NCI-H524 (cell line): ENCODE measurements at regions not wholly inside any gene's neighbourhood (a gene's known extent, or its start where the extent isn't known, plus 50 kb on each side); places are given as distances from the start of the nearest gene placed in this dataset.

Experiments used
- DNase-seq, 2 experiments: peaks; one replicate each; lab custom pipeline; 2025; lab: John Stamatoyannopoulos, UW

DNA sequence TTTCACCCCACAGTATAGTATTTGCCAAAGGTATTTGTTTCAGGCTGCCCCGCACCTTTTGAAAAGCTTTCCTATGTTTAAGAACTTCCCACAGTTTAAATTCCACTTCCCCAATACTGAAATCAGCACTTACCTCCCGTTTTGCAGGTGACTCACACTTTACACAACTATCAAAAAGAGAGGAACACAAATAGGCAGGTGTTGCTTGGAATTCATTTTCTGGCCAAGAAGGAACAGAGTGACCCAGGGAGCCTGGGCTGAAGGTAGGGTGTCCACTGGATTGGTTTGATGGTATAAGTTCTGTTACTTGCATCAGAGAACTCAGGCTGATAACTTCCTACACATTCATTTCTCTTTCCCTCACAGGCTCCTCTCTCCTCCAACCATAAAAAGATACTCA is 60.1 kb upstream of the SLC30A5 start:
- no peak for DNase-seq

DNA sequence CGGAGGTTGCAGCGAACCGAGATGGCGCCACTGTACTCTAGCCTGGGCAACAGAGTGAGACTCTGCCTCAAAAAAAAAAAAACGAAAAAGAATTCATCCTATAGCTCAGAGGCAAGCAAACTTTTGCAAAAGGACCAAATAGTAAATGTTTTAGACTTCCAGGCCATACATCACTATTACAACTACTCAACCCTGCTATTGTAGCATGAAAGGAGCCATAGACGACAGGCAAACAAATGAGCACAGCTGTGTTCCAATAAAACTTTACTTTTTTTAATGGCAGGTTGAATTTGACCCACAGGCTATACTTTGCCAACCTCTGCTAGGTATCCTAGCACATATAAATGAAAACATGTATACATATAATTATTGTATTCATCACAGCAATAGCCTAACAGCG is 58.9 kb upstream of the SLC30A5 start:
- no peak for DNase-seq

DNA sequence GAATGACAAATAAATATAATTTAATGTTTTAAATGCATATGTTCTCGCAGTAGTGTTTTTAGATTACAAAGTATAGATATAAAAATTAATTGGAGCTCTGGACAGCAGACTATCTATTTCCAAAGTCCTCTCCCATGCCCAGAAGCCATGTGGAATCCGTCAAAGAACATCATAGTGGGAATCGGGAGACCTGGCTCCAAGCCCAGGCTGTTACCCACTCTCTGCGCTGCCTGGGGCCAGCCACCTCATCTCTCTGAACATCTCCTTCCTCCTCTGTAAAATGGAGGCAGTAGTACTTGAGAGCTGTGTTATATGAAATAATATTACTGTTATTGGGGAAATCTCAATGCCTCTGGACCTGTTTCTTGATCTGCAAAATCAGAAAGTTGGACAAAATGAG is 58.1 kb upstream of the SLC30A5 start:
- no peak for DNase-seq

GRCh38 chr5:69038539-69038938 is 55.3 kb upstream of the SLC30A5 start:
- no peak for DNase-seq

GRCh38 chr5:69039829-69040228 is 54.0 kb upstream of the SLC30A5 start:
- no peak for DNase-seq

DNA sequence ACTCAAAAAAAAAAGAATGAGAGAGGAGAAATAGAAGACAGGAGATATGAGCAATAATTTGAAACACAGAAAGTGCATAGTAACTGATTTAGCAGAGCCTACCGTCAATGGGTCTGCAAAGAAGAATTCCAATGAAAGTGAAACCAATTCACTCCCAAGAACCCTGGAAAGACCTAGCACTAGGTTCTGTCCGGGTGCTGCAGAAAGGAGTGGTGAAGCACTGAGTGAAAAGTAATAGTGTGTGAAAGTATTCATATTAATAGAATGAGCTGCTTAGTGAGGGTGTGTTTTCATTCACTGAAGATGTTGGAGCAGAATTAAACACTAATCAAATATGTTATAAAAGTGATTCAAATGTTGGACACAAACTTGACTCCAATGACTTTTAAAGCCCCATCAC is 51.3 kb upstream of the SLC30A5 start:
- DNase-seq: no peak

- peak; percentile 79 to 84 for DNase-seq
Measured at GRCh38 chr5:69042915-69043654, 50.7 kb upstream of the SLC30A5 start.

DNA sequence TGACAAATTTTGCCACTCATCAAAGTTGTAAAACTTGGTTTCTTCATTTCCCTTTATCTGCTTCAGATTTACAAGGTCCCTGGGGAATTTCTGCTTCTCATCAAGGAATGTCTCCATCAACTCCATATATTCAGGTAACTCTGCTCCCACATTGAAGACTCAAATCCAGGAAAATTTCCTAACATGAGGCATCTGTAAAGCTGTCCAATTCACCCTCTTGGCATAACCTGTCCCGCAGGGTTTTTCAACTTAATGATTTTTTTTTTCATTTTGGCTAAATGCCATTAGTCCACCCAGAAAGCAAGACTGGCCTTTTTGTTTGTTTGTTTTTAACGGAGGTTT is 50.2 kb upstream of the SLC30A5 start:
- no peak for DNase-seq
